H7 (cell line): ENCODE measurements at regions not wholly inside any gene's neighbourhood (a gene's known extent, or its start where the extent isn't known, plus 50 kb on each side); places are given as distances from the start of the nearest gene placed in this dataset.

Source experiments
- DNase-seq: peaks from one replicate; pipeline ENCODE4 v3.0.0; 2012
- H3K27me3 ChIP-seq: 2 replicates; pipeline ENCODE4 v1.6.0; 2011; ENCODE audit warnings: mild to moderate bottlenecking, low read length; ENCODE audit not compliant: control insufficient read depth, insufficient read depth
- H3K36me3 ChIP-seq: replicated peaks from 2 replicates; pipeline ENCODE4 v1.5.1; 2011; ENCODE audit warnings: low read length; ENCODE audit not compliant: control insufficient read depth, insufficient read depth
- H3K4me3 ChIP-seq: 2 replicates; pipeline ENCODE4 v1.5.1; 2011; ENCODE audit warnings: low read depth, mild to moderate bottlenecking, control low read depth, low read length, moderate library complexity; ENCODE audit not compliant: insufficient read depth

GRCh38 chr5:122258840-122259239 lies 53.2 kb upstream of the SNCAIP start:
- no peaks in the 10 kb centered on the region for H3K27me3 ChIP-seq
- no peak overlapping the region for H3K4me3 ChIP-seq
- H3K36me3 ChIP-seq, result no peaks in the 10 kb centered on the region
- no peak for DNase-seq

GRCh38 chr5:122259995-122260394 lies 52.0 kb upstream of the SNCAIP start:
- Histone ChIP-seq H3K36me3 (no peaks in the 10 kb centered on the region), H3K27me3 (no peaks in the 10 kb centered on the region), H3K4me3 (no peak overlapping the region)
- DNase-seq, result no peak

GRCh38 chr5:122262103-122262502 lies 49.9 kb upstream of the SNCAIP start:
- H3K36me3 ChIP-seq, result no peaks in the 10 kb centered on the region
- H3K27me3 ChIP-seq, result no peaks in the 10 kb centered on the region
- DNase-seq, result no peak
- H3K4me3 ChIP-seq, result no peak overlapping the region
